ENCODE measurements at regions not wholly inside any gene's neighbourhood (a gene's known extent, or its start where the extent isn't known, plus 50 kb on each side); places are given as distances from the start of the nearest gene placed in this dataset.

- H3K36me3 ChIP-seq (ENCODE audit: control insufficient read depth, low read length) = no peaks in the 10 kb centered on the region
- TF ChIP-seq EZH2phosphoT487 (IDR thresholded peaks at IDR 0.05; ENCODE audit: borderline replicate concordance, low read length) = no peak
- no peak for TF ChIP-seq CTCF (IDR thresholded peaks at IDR 0.05; ENCODE audit: low read depth, low read length, poor library complexity, severe bottlenecking)
- peak overlapping the region; percentile 49 for H3K4me2 ChIP-seq (ENCODE audit: low read length)
- no peak overlapping the region; the same call in 1 of the 2 replicates for H3K4me3 ChIP-seq (ENCODE audit: low read length)
- H4K20me1 ChIP-seq (ENCODE audit: control insufficient read depth, insufficient read depth, low read depth, low read length) = no peaks in the 10 kb centered on the region
- 0 out of 2 replicates have a peak, but pooled peaks cover 3% of the 10 kb centered on the region for H3F3A ChIP-seq (ENCODE audit: control insufficient read depth, insufficient read depth)
- H3K27ac ChIP-seq (ENCODE audit: low read depth, low read length) = no peak overlapping the region; the same call in 1 of the 2 replicates
- peaks cover 18% of the 10 kb centered on the region for H3K4me1 ChIP-seq (ENCODE audit: control insufficient read depth, low read length)
- no peaks in the 10 kb centered on the region for H3K9me2 ChIP-seq (replicated peaks; ENCODE audit: control insufficient read depth, low read length)
- H3K9me3 ChIP-seq (ENCODE audit: control insufficient read depth, insufficient read depth, low read length) = no peaks in the 10 kb centered on the region
- H3K79me2 ChIP-seq (ENCODE audit: control insufficient read depth, low read length) = no peaks in the 10 kb centered on the region
- H3K27me3 ChIP-seq (ENCODE audit: control insufficient read depth, low read length) = no peaks in the 10 kb centered on the region
These were observed 188.7 kb downstream of the ETS1 start for GRCh38 chr11:128398517-128399250.

GRCh38 chr11:128397362-128397761 is 190.0 kb downstream of the ETS1 start:
- H3K4me1 ChIP-seq (ENCODE audit: control insufficient read depth, low read length) = peaks cover 18% of the 10 kb centered on the region
- no peaks in the 10 kb centered on the region for H4K20me1 ChIP-seq (ENCODE audit: control insufficient read depth, insufficient read depth, low read depth, low read length)
- no peaks in the 10 kb centered on the region for H3K36me3 ChIP-seq (ENCODE audit: control insufficient read depth, low read length)
- H3K4me3 ChIP-seq (ENCODE audit: low read length) = no peak overlapping the region
- no peak for TF ChIP-seq EZH2phosphoT487 (IDR thresholded peaks at IDR 0.05; ENCODE audit: borderline replicate concordance, low read length)
- TF ChIP-seq CTCF (IDR thresholded peaks at IDR 0.05; ENCODE audit: low read depth, low read length, poor library complexity, severe bottlenecking) = no peak
- no peaks in the 10 kb centered on the region for H3K9me3 ChIP-seq (ENCODE audit: control insufficient read depth, insufficient read depth, low read length)
- H3K27me3 ChIP-seq (ENCODE audit: control insufficient read depth, low read length) = no peaks in the 10 kb centered on the region
- 0 out of 2 replicates have a peak, but pooled peaks cover 3% of the 10 kb centered on the region for H3F3A ChIP-seq (ENCODE audit: control insufficient read depth, insufficient read depth)
- H3K9me2 ChIP-seq (replicated peaks; ENCODE audit: control insufficient read depth, low read length) = no peaks in the 10 kb centered on the region
- no peaks in the 10 kb centered on the region for H3K79me2 ChIP-seq (ENCODE audit: control insufficient read depth, low read length)
- no peak overlapping the region for H3K27ac ChIP-seq (ENCODE audit: low read depth, low read length)
- H3K4me2 ChIP-seq (ENCODE audit: low read length) = no peak overlapping the region

DNA sequence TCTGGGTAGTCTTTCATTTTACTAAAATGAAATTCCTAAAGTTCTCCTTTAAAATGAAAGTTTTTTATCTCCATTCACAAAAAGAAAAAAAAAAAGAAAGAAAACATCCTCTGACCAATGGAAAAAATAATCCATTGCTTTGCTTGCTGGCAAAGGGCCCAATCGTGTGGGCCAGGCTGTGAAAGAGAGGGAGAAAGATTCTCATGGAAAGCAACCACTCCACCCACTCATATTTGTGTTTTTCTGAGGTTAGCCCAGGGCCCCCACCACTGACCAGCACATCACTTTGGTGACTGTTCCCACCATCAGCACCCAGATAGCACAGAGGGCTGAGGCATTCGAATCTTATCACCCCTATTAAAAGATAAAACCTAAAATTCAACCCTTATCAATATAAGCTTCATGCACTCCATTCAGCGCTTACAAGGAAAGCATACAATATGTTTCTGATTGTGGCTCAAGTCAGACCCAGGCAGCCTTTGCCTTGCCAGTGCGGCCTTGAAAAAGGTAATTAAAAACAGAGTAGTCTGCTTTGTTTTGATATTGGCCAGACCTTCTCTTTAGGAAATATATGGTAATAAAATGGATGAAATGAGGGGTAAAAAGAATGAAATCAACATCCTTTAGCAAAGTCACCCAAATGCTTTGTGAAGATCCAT is 192.8 kb downstream of the ETS1 start:
- Histone ChIP-seq H3K79me2 (ENCODE audit: control insufficient read depth, low read length) (no peaks in the 10 kb centered on the region), H3K4me2 (ENCODE audit: low read length) (no peak overlapping the region), H3K27ac (ENCODE audit: low read depth, low read length) (no peak overlapping the region), H3F3A (ENCODE audit: control insufficient read depth, insufficient read depth) (no peaks in the 10 kb centered on the region), H3K9me2 (replicated peaks; ENCODE audit: control insufficient read depth, low read length) (no peaks in the 10 kb centered on the region), H3K4me1 (ENCODE audit: control insufficient read depth, low read length) (peaks cover 16% of the 10 kb centered on the region), H3K36me3 (ENCODE audit: control insufficient read depth, low read length) (no peaks in the 10 kb centered on the region), H3K27me3 (ENCODE audit: control insufficient read depth, low read length) (no peaks in the 10 kb centered on the region), H3K9me3 (ENCODE audit: control insufficient read depth, insufficient read depth, low read length) (no peaks in the 10 kb centered on the region), H3K4me3 (ENCODE audit: low read length) (no peak overlapping the region), H4K20me1 (ENCODE audit: control insufficient read depth, insufficient read depth, low read depth, low read length) (no peaks in the 10 kb centered on the region)
- no peak for TF ChIP-seq EZH2phosphoT487 (IDR thresholded peaks at IDR 0.05; ENCODE audit: borderline replicate concordance, low read length)
- TF ChIP-seq CTCF (IDR thresholded peaks at IDR 0.05; ENCODE audit: low read depth, low read length, poor library complexity, severe bottlenecking) = no peak

All from DOHH2 (cell line).